Skeletal muscle cell (primary cell): ENCODE measurements at regions not wholly inside any gene's neighbourhood (a gene's known extent, or its start where the extent isn't known, plus 50 kb on each side); places are given as distances from the start of the nearest gene placed in this dataset.

ENCODE experiments used
- DNase-seq: peaks from one replicate; pipeline ENCODE4 v3.0.0-alpha.2; 2010; ENCODE audit warnings: low read depth
- H3K4me3 ChIP-seq: 2 replicates; pipeline ENCODE4 v1.5.1; 2011; ENCODE audit warnings: low read depth, mild to moderate bottlenecking, control low read depth, low read length, moderate library complexity

GRCh38 chr7:13047061-13047460, 359.6 kb downstream of the ARL4A start:
- H3K4me3 ChIP-seq: no peak overlapping the region
- DNase-seq: no peak

GRCh38 chr7:13049946-13050345, 362.5 kb downstream of the ARL4A start:
- DNase-seq: no peak
- H3K4me3 ChIP-seq: no peak overlapping the region

GRCh38 chr7:13050703-13051102, 363.3 kb downstream of the ARL4A start:
- peak; percentile 22 for DNase-seq
- no peak overlapping the region for H3K4me3 ChIP-seq

- no peak overlapping the region for H3K4me3 ChIP-seq
- DNase-seq: no peak
Measured at GRCh38 chr7:13055732-13056368, 368.4 kb downstream of the ARL4A start.

- no peak overlapping the region for H3K4me3 ChIP-seq
Measured at GRCh38 chr7:13057462-13058200, 370.2 kb downstream of the ARL4A start.

GRCh38 chr7:13060173-13060572, 372.7 kb downstream of the ARL4A start:
- H3K4me3 ChIP-seq: no peak overlapping the region
- no peak for DNase-seq

More at GRCh38 chr7:13057462-13058200, 370.2 kb downstream of the ARL4A start:
- no peak for DNase-seq

- H3K4me3 ChIP-seq: no peak overlapping the region
Measured at GRCh38 chr7:13061115-13061514, 373.7 kb downstream of the ARL4A start.

GRCh38 chr7:13062631-13063030, 375.2 kb downstream of the ARL4A start:
- no peak overlapping the region for H3K4me3 ChIP-seq
- no peak for DNase-seq

More at GRCh38 chr7:13061115-13061514, 373.7 kb downstream of the ARL4A start:
- no peak for DNase-seq

GRCh38 chr7:13067036-13067435, 379.6 kb downstream of the ARL4A start:
- H3K4me3 ChIP-seq: no peak overlapping the region
- no peak for DNase-seq

- H3K4me3 ChIP-seq: no peak overlapping the region
- DNase-seq: no peak
Measured at GRCh38 chr7:13068032-13068431, 380.6 kb downstream of the ARL4A start.

- no peak for DNase-seq
- H3K4me3 ChIP-seq: no peak overlapping the region
Measured at GRCh38 chr7:13069841-13070240, 382.4 kb downstream of the ARL4A start.

- H3K4me3 ChIP-seq: no peak overlapping the region
- DNase-seq: no peak
Measured at GRCh38 chr7:13072014-13072413, 384.6 kb downstream of the ARL4A start.

- no peak for DNase-seq
- no peak overlapping the region for H3K4me3 ChIP-seq
Measured at GRCh38 chr7:13077466-13077865, 390.0 kb downstream of the ARL4A start.

GRCh38 chr7:13078105-13078504, 390.7 kb downstream of the ARL4A start:
- H3K4me3 ChIP-seq: no peak overlapping the region
- DNase-seq: no peak

- no peak overlapping the region for H3K4me3 ChIP-seq
- DNase-seq: no peak
Measured at GRCh38 chr7:13090959-13091358, 403.5 kb downstream of the ARL4A start.

- DNase-seq: no peak
- no peak overlapping the region for H3K4me3 ChIP-seq
Measured at GRCh38 chr7:13091974-13092707, 404.7 kb downstream of the ARL4A start.

GRCh38 chr7:13092708-13093005, 405.2 kb downstream of the ARL4A start:
- DNase-seq: no peak
- no peak overlapping the region for H3K4me3 ChIP-seq

GRCh38 chr7:13093160-13093559, 405.7 kb downstream of the ARL4A start:
- DNase-seq: no peak
- H3K4me3 ChIP-seq: no peak overlapping the region

- H3K4me3 ChIP-seq: no peak overlapping the region
- no peak for DNase-seq
Measured at GRCh38 chr7:13097499-13097898, 410.1 kb downstream of the ARL4A start.

- DNase-seq: no peak
- no peak overlapping the region for H3K4me3 ChIP-seq
Measured at GRCh38 chr7:13098161-13098560, 410.7 kb downstream of the ARL4A start.
